ENCODE measurements at regions not wholly inside any gene's neighbourhood (a gene's known extent, or its start where the extent isn't known, plus 50 kb on each side); places are given as distances from the start of the nearest gene placed in this dataset.

- no peak for TF ChIP-seq CTCF (IDR thresholded peaks at IDR 0.05)
- TF ChIP-seq POLR2A (IDR thresholded peaks at IDR 0.05): no peak
These were observed 282.7 kb upstream of the PLET1 start for GRCh38 chr11:112543390-112543789.
